Mesodermal cell (in vitro differentiated cells): ENCODE measurements at regions not wholly inside any gene's neighbourhood (a gene's known extent, or its start where the extent isn't known, plus 50 kb on each side); places are given as distances from the start of the nearest gene placed in this dataset.

ENCODE experiments used
- H3K27ac ChIP-seq: 2 replicates; pipeline ENCODE4 v1.7.0; 2013; ENCODE audit warnings: mild to moderate bottlenecking, low read depth, low read length, moderate library complexity; ENCODE audit not compliant: severe bottlenecking
- H3K36me3 ChIP-seq: 2 replicates; pipeline ENCODE4 v1.7.1; 2013; ENCODE audit warnings: mild to moderate bottlenecking, low read length, moderate library complexity; ENCODE audit not compliant: control insufficient read depth, insufficient read depth
- H3K4me1 ChIP-seq: one replicate; pipeline ENCODE4 v1.7.1; 2013; ENCODE audit warnings: mild to moderate bottlenecking, low read length; ENCODE audit not compliant: insufficient read depth, control insufficient read depth, poor library complexity, severe bottlenecking
- H3K4me3 ChIP-seq: 2 replicates; pipeline ENCODE4 v1.7.0; 2013; ENCODE audit warnings: low read length, control low read depth, mild to moderate bottlenecking; ENCODE audit not compliant: insufficient read depth, poor library complexity, severe bottlenecking; ENCODE audit errors: extremely low read depth
- H3K9me3 ChIP-seq: 2 replicates; pipeline ENCODE4 v1.7.1; 2013; ENCODE audit warnings: mild to moderate bottlenecking, low read length, moderate library complexity; ENCODE audit not compliant: control insufficient read depth
- WGBS, 2 experiments: methylation state at CpG; one replicate each; pipeline ENCODE4 v1.1.5; 2013; ENCODE audit warnings: missing lambda C conversion rate in 2 of 2; ENCODE audit not compliant: insufficient coverage in 2 of 2; 5-methylcytosine and 5-hydroxymethylcytosine counted together

GRCh38 chr14:104523546-104523935 is 56.0 kb upstream of the C14orf180 start:
- no peaks in the 10 kb centered on the region for H3K4me1 ChIP-seq
- no peak overlapping the region for H3K4me3 ChIP-seq
- no peak overlapping the region for H3K27ac ChIP-seq
- no peaks in the 10 kb centered on the region for H3K36me3 ChIP-seq
- peaks cover 18% of the 10 kb centered on the region for H3K9me3 ChIP-seq
- WGBS, 2 experiments: 61 to 80% methylated on average over 4 to 5 of the region's 7 CpGs

- H3K36me3 ChIP-seq: no peaks in the 10 kb centered on the region
- WGBS, 2 experiments: 84 to 88% methylated on average over 1 to 5 of the region's 9 CpGs
- no peaks in the 10 kb centered on the region for H3K4me1 ChIP-seq
- no peak overlapping the region for H3K4me3 ChIP-seq
- H3K9me3 ChIP-seq: peaks cover 18% of the 10 kb centered on the region
- no peak overlapping the region for H3K27ac ChIP-seq
Observed at GRCh38 chr14:104524726-104525125, 54.8 kb upstream of the C14orf180 start.

GRCh38 chr14:104526723-104527645 is 52.6 kb upstream of the C14orf180 start:
- Histone ChIP-seq H3K4me3 (no peak overlapping the region), H3K9me3 (peaks cover 18% of the 10 kb centered on the region), H3K36me3 (no peaks in the 10 kb centered on the region), H3K4me1 (no peaks in the 10 kb centered on the region), H3K27ac (no peak overlapping the region)
- 72 to 80% methylated on average over 5 of the region's 5 CpGs for WGBS, 2 experiments

- 90 to 93% methylated on average over 2 to 3 of the region's 4 CpGs for WGBS, 2 experiments
- Histone ChIP-seq H3K9me3 (peaks cover 18% of the 10 kb centered on the region), H3K4me1 (no peaks in the 10 kb centered on the region), H3K27ac (no peak overlapping the region), H3K4me3 (no peak overlapping the region), H3K36me3 (no peaks in the 10 kb centered on the region)
Observed at GRCh38 chr14:104527857-104528459, 51.6 kb upstream of the C14orf180 start.

- Histone ChIP-seq H3K4me1 (no peaks in the 10 kb centered on the region), H3K36me3 (no peaks in the 10 kb centered on the region), H3K27ac (no peak overlapping the region), H3K9me3 (peaks cover 18% of the 10 kb centered on the region), H3K4me3 (no peak overlapping the region)
- 93 to 97% methylated on average over 7 of the region's 7 CpGs for WGBS, 2 experiments
Observed at GRCh38 chr14:104528496-104528895, 51.1 kb upstream of the C14orf180 start.
